ENCODE measurements at regions not wholly inside any gene's neighbourhood (a gene's known extent, or its start where the extent isn't known, plus 50 kb on each side); places are given as distances from the start of the nearest gene placed in this dataset.

DNA sequence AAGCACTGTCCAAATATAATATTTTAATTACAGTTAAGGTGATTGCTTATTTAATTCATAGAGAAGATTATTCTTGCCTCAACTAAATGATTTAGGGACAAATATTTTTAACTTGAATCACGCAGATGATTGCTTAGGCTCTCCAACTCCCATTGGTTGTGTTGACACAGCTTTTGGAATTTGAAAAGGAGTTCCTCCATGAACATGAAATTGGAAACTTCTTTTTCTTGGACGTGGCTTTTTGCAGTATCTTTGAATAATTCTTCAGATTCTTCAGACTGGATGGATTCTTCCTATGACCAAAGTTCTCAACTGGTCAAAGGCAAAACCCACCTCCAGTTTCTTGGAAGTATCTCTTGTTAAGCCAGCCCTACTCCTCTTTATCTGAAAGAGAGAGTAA is 456.4 kb upstream of the KLF4 start:
- no peak overlapping the region for H3K4me3 ChIP-seq (ENCODE audit: low read depth in 1 of 2, low read length in 2 of 2)
- no peak overlapping the region for H3K27ac ChIP-seq (ENCODE audit: low read depth, low read length)
- no peaks in the 10 kb centered on the region for H3K27me3 ChIP-seq (ENCODE audit: control insufficient read depth in 1 of 2, insufficient read depth in 2 of 2, low read length in 2 of 2)
- H3K9me3 ChIP-seq (ENCODE audit: low read length): no peaks in the 10 kb centered on the region
- no peaks in the 10 kb centered on the region for H3K4me1 ChIP-seq (ENCODE audit: insufficient read depth, low read length)
- H3K9ac ChIP-seq (ENCODE audit: low read length): no peak overlapping the region
- no peaks in the 10 kb centered on the region for H3K36me3 ChIP-seq (ENCODE audit: insufficient read depth, low read length)

DNA sequence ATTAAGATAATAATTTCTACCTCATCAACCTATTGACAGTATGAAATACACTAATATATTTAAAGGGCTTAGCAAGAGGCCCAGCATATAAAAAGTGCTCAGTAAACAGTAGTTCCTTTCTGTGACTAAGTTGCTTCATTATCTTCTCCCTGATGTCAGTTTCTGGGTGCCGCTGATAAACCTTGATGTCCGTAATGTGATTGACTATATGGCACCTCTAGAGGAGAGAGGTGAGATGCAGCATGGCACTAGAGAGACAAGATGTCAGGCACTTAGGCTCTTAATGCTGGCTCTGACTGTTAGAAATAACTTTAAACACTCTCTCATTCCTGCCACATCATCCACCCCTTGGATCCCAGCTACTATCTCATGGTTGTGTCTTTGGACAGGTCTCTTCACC is 455.9 kb upstream of the KLF4 start:
- Histone ChIP-seq H3K9ac (ENCODE audit: low read length) (no peak overlapping the region), H3K4me1 (ENCODE audit: insufficient read depth, low read length) (no peaks in the 10 kb centered on the region), H3K36me3 (ENCODE audit: insufficient read depth, low read length) (no peaks in the 10 kb centered on the region), H3K27me3 (ENCODE audit: control insufficient read depth in 1 of 2, insufficient read depth in 2 of 2, low read length in 2 of 2) (no peaks in the 10 kb centered on the region), H3K4me3 (ENCODE audit: low read depth in 1 of 2, low read length in 2 of 2) (no peak overlapping the region), H3K27ac (ENCODE audit: low read depth, low read length) (no peak overlapping the region), H3K9me3 (ENCODE audit: low read length) (no peaks in the 10 kb centered on the region)

- Histone ChIP-seq H3K36me3 (ENCODE audit: insufficient read depth, low read length) (no peaks in the 10 kb centered on the region), H3K9me3 (ENCODE audit: low read length) (no peaks in the 10 kb centered on the region), H3K4me1 (ENCODE audit: insufficient read depth, low read length) (no peaks in the 10 kb centered on the region), H3K9ac (ENCODE audit: low read length) (no peak overlapping the region), H3K27ac (ENCODE audit: low read depth, low read length) (no peak overlapping the region), H3K4me3 (ENCODE audit: low read depth in 1 of 2, low read length in 2 of 2) (no peak overlapping the region), H3K27me3 (ENCODE audit: control insufficient read depth in 1 of 2, insufficient read depth in 2 of 2, low read length in 2 of 2) (no peaks in the 10 kb centered on the region)
Observed at GRCh38 chr9:107944387-107944786, 454.8 kb upstream of the KLF4 start.

DNA sequence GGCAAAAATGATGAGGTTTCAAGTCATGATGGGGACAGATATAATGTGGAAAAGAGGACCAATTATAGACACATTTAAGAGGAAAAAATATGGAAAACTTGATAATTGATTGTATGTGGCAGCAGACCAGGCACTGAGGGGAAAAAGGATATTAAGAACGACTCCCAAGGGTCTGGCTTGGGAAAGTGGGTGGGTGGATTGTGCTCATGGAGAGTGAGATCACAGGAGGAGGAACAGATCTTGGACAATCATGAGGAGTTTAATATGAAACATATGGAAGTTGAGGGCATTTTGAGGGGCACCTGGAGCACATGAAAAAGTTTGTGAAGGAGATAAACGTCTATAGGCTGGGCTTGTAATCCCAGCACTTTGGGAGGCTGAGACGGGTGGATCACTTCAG is 454.3 kb upstream of the KLF4 start:
- H3K27me3 ChIP-seq (ENCODE audit: control insufficient read depth in 1 of 2, insufficient read depth in 2 of 2, low read length in 2 of 2): no peaks in the 10 kb centered on the region
- H3K9me3 ChIP-seq (ENCODE audit: low read length): no peaks in the 10 kb centered on the region
- H3K36me3 ChIP-seq (ENCODE audit: insufficient read depth, low read length): no peaks in the 10 kb centered on the region
- no peaks in the 10 kb centered on the region for H3K4me1 ChIP-seq (ENCODE audit: insufficient read depth, low read length)
- H3K4me3 ChIP-seq (ENCODE audit: low read depth in 1 of 2, low read length in 2 of 2): no peak overlapping the region
- H3K27ac ChIP-seq (ENCODE audit: low read depth, low read length): no peak overlapping the region
- H3K9ac ChIP-seq (ENCODE audit: low read length): no peak overlapping the region

GRCh38 chr9:107942856-107943255 is 453.3 kb upstream of the KLF4 start:
- Histone ChIP-seq H3K27ac (ENCODE audit: low read depth, low read length) (no peak overlapping the region), H3K9ac (ENCODE audit: low read length) (no peak overlapping the region), H3K4me1 (ENCODE audit: insufficient read depth, low read length) (no peaks in the 10 kb centered on the region), H3K27me3 (ENCODE audit: control insufficient read depth in 1 of 2, insufficient read depth in 2 of 2, low read length in 2 of 2) (no peaks in the 10 kb centered on the region), H3K36me3 (ENCODE audit: insufficient read depth, low read length) (no peaks in the 10 kb centered on the region), H3K9me3 (ENCODE audit: low read length) (no peaks in the 10 kb centered on the region), H3K4me3 (ENCODE audit: low read depth in 1 of 2, low read length in 2 of 2) (no peak overlapping the region)

- no peaks in the 10 kb centered on the region for H3K36me3 ChIP-seq (ENCODE audit: insufficient read depth, low read length)
- H3K4me3 ChIP-seq (ENCODE audit: low read depth in 1 of 2, low read length in 2 of 2): no peak overlapping the region
- no peak overlapping the region for H3K9ac ChIP-seq (ENCODE audit: low read length)
- H3K27ac ChIP-seq (ENCODE audit: low read depth, low read length): no peak overlapping the region
- H3K27me3 ChIP-seq (ENCODE audit: control insufficient read depth in 1 of 2, insufficient read depth in 2 of 2, low read length in 2 of 2): no peaks in the 10 kb centered on the region
- H3K4me1 ChIP-seq (ENCODE audit: insufficient read depth, low read length): no peaks in the 10 kb centered on the region
- no peaks in the 10 kb centered on the region for H3K9me3 ChIP-seq (ENCODE audit: low read length)
Observed at GRCh38 chr9:107942291-107942690, 452.7 kb upstream of the KLF4 start.

GRCh38 chr9:107940616-107941595 is 451.3 kb upstream of the KLF4 start:
- Histone ChIP-seq H3K27ac (ENCODE audit: low read depth, low read length) (no peak overlapping the region), H3K4me3 (ENCODE audit: low read depth in 1 of 2, low read length in 2 of 2) (no peak overlapping the region), H3K27me3 (ENCODE audit: control insufficient read depth in 1 of 2, insufficient read depth in 2 of 2, low read length in 2 of 2) (no peaks in the 10 kb centered on the region), H3K9ac (ENCODE audit: low read length) (no peak overlapping the region), H3K9me3 (ENCODE audit: low read length) (no peaks in the 10 kb centered on the region), H3K36me3 (ENCODE audit: insufficient read depth, low read length) (no peaks in the 10 kb centered on the region), H3K4me1 (ENCODE audit: insufficient read depth, low read length) (no peaks in the 10 kb centered on the region)

DNA sequence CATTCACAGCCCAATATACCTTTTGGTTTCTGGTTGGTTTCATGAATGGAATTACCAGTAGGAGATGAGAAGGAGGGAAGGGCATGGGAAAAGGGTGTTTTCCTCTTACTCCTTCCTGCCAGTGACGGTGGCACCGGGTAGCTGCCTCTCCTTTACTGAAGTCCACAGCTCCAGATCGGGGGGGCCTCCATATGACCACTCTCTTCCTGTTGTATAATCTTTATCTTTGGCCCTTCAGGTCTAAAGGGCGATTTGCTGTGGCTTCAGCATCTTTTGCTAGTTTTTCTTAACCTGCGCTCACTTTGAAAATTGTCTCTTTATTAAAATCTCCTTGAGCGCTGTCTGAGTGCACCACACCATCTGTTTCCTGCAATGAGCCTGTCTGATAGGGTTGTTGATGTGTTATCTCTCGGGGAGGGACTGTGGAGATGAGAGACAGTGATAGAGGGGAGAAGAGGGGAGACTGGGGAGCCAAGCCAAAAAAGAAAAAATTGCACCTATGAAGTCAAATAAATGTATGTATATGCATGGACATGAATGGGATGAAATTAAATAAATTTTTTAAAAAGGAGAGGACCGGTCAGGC is 449.3 kb upstream of the KLF4 start:
- Histone ChIP-seq H3K27ac (ENCODE audit: low read depth, low read length) (no peak overlapping the region), H3K36me3 (ENCODE audit: insufficient read depth, low read length) (no peaks in the 10 kb centered on the region), H3K4me1 (ENCODE audit: insufficient read depth, low read length) (no peaks in the 10 kb centered on the region), H3K27me3 (ENCODE audit: control insufficient read depth in 1 of 2, insufficient read depth in 2 of 2, low read length in 2 of 2) (no peaks in the 10 kb centered on the region), H3K9me3 (ENCODE audit: low read length) (no peaks in the 10 kb centered on the region), H3K4me3 (ENCODE audit: low read depth in 1 of 2, low read length in 2 of 2) (no peak overlapping the region), H3K9ac (ENCODE audit: low read length) (no peak overlapping the region)

DNA sequence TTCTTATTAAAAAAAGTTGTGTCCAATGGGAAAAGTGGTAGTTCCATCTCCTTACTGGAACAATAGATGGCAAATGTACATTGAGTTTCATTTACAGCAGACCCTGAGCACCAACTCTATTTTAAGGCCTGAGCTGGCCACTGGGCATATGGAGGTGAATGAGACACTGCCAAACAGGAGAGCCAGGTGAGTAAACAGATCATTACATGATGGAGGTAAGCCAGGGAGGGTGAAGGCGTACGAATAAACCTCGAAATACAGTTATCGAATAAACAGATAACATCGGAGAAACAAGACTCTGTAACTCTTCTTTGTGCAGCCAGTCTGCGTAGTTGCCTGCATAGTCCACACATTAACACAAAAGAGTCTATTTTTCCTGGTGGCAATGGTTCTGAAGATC is 446.4 kb upstream of the KLF4 start:
- no peaks in the 10 kb centered on the region for H3K9me3 ChIP-seq (ENCODE audit: low read length)
- H3K27ac ChIP-seq (ENCODE audit: low read depth, low read length): no peak overlapping the region
- H3K27me3 ChIP-seq (ENCODE audit: control insufficient read depth in 1 of 2, insufficient read depth in 2 of 2, low read length in 2 of 2): no peaks in the 10 kb centered on the region
- H3K9ac ChIP-seq (ENCODE audit: low read length): no peak overlapping the region
- H3K4me3 ChIP-seq (ENCODE audit: low read depth in 1 of 2, low read length in 2 of 2): no peak overlapping the region
- no peaks in the 10 kb centered on the region for H3K36me3 ChIP-seq (ENCODE audit: insufficient read depth, low read length)
- H3K4me1 ChIP-seq (ENCODE audit: insufficient read depth, low read length): no peaks in the 10 kb centered on the region

- H3K27me3 ChIP-seq (ENCODE audit: control insufficient read depth in 1 of 2, insufficient read depth in 2 of 2, low read length in 2 of 2): no peaks in the 10 kb centered on the region
- H3K4me3 ChIP-seq (ENCODE audit: low read depth in 1 of 2, low read length in 2 of 2): no peak overlapping the region
- H3K9me3 ChIP-seq (ENCODE audit: low read length): no peaks in the 10 kb centered on the region
- H3K36me3 ChIP-seq (ENCODE audit: insufficient read depth, low read length): no peaks in the 10 kb centered on the region
- no peak overlapping the region for H3K9ac ChIP-seq (ENCODE audit: low read length)
- no peaks in the 10 kb centered on the region for H3K4me1 ChIP-seq (ENCODE audit: insufficient read depth, low read length)
- no peak overlapping the region for H3K27ac ChIP-seq (ENCODE audit: low read depth, low read length)
Observed at GRCh38 chr9:107933516-107933915, 443.9 kb upstream of the KLF4 start.

GRCh38 chr9:107933097-107933496 is 443.5 kb upstream of the KLF4 start:
- Histone ChIP-seq H3K27ac (ENCODE audit: low read depth, low read length) (no peak overlapping the region), H3K4me1 (ENCODE audit: insufficient read depth, low read length) (no peaks in the 10 kb centered on the region), H3K36me3 (ENCODE audit: insufficient read depth, low read length) (no peaks in the 10 kb centered on the region), H3K4me3 (ENCODE audit: low read depth in 1 of 2, low read length in 2 of 2) (no peak overlapping the region), H3K9ac (ENCODE audit: low read length) (no peak overlapping the region), H3K9me3 (ENCODE audit: low read length) (no peaks in the 10 kb centered on the region), H3K27me3 (ENCODE audit: control insufficient read depth in 1 of 2, insufficient read depth in 2 of 2, low read length in 2 of 2) (no peaks in the 10 kb centered on the region)

DNA sequence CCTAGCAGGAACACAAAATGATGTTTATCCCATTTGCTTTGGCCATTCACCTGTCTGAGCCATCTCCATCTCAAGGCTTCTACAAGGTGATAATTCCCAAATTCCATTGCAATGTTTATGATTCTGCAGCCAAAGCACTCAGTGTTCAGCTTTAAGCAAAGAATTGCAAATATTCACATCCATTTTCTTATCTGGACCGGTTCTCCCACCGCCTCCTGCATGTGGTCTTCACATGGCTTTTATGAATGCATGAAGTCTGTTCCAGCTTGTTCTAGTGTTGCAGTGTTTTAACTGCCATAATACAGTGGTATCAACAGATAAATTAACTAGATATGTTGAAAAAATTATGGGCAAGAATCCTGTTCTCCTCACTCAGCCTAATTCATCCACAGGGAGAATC is 443.0 kb upstream of the KLF4 start:
- H3K36me3 ChIP-seq (ENCODE audit: insufficient read depth, low read length): no peaks in the 10 kb centered on the region
- no peaks in the 10 kb centered on the region for H3K9me3 ChIP-seq (ENCODE audit: low read length)
- no peaks in the 10 kb centered on the region for H3K4me1 ChIP-seq (ENCODE audit: insufficient read depth, low read length)
- H3K27ac ChIP-seq (ENCODE audit: low read depth, low read length): no peak overlapping the region
- H3K4me3 ChIP-seq (ENCODE audit: low read depth in 1 of 2, low read length in 2 of 2): no peak overlapping the region
- H3K27me3 ChIP-seq (ENCODE audit: control insufficient read depth in 1 of 2, insufficient read depth in 2 of 2, low read length in 2 of 2): no peaks in the 10 kb centered on the region
- H3K9ac ChIP-seq (ENCODE audit: low read length): no peak overlapping the region

Data from muscle layer of colon (tissue), 2 donors.